GM04503 (cell line): ENCODE measurements at regions not wholly inside any gene's neighbourhood (a gene's known extent, or its start where the extent isn't known, plus 50 kb on each side); places are given as distances from the start of the nearest gene placed in this dataset.

Experiments
- DNase-seq: peaks from one replicate; pipeline ENCODE4 v3.0.0-alpha.2; 2012; ENCODE audit warnings: low read depth

DNA sequence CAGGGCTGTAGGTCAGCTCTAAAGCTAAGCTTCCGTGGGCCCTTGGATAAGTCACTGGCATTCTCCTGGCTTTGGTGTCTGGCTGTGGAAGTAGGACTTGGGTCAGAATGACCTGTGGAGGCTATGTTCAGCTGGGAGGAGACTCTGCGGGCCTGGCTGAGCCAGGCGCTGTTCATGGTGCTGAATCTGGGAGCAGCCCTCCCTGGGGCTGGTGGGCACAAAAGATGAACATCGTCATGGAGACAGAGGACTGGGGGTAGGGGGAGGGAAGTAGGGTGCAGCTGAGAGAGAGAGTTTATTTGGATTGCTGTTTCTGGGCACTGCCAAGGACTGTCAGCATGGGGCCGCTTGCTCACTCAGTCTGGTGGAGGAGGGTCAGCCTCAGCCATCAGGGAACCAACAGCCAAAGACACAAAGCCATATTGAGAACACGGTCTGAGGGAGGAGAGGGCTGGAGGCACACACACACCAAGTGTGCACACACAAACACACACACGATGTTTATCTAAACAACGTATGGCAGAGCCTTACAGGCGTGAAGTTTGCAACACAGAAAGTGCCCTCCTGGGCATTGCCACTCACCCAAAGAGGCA is 120.7 kb upstream of the LINGO1 start:
- DNase-seq: no peak

- no peak for DNase-seq
Measured at GRCh38 chr15:77749998-77750540, 117.4 kb upstream of the LINGO1 start.

GRCh38 chr15:77749236-77749997 is 116.7 kb upstream of the LINGO1 start:
- DNase-seq: no peak

DNA sequence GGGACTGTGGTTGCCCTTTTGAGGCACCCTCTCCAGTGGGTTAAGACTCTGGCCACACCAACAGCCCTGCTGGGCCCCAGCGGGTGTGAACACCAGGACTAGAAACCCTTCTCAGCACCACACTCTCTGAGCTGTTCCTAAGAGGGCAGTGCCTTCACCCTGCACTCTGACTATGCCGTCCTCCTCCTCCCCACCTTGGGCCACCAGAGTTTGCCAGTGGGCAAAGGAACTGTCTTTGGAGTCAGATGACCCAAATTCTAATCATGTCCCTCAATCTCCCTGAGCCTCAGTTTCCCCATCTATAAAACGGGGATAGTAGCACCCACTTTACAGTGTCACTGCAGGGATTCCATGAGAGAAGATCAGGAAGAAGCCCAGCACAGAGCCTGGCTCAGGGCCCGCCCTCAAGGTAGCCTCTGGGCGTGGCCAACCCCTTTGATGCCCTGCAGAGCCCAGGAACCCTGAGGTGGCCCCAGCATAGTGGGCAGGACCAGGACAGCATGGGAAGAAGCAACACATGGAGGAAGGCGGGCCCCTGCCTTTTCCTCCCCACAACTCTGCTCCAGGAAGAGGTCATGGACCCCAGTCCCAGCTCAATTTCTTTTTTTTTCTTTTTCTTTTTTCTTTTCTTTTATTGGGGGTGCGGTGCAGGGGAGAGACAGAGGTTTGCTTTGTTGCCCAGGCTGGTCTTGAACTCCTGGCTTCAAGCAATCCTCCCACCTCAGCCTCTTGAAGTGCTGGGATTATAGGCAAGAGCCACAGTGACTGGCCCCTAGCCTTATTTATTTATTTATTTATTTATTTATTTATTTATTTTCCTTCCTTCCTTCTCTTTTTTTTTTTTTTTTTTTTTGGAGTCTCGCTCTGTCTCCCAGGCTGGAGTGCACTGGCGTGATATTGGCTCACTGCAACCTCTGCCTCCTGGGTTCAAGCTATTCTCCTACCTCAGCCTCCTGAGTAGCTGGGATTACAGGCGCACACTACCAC is 115.7 kb upstream of the LINGO1 start:
- DNase-seq: no peak

DNA sequence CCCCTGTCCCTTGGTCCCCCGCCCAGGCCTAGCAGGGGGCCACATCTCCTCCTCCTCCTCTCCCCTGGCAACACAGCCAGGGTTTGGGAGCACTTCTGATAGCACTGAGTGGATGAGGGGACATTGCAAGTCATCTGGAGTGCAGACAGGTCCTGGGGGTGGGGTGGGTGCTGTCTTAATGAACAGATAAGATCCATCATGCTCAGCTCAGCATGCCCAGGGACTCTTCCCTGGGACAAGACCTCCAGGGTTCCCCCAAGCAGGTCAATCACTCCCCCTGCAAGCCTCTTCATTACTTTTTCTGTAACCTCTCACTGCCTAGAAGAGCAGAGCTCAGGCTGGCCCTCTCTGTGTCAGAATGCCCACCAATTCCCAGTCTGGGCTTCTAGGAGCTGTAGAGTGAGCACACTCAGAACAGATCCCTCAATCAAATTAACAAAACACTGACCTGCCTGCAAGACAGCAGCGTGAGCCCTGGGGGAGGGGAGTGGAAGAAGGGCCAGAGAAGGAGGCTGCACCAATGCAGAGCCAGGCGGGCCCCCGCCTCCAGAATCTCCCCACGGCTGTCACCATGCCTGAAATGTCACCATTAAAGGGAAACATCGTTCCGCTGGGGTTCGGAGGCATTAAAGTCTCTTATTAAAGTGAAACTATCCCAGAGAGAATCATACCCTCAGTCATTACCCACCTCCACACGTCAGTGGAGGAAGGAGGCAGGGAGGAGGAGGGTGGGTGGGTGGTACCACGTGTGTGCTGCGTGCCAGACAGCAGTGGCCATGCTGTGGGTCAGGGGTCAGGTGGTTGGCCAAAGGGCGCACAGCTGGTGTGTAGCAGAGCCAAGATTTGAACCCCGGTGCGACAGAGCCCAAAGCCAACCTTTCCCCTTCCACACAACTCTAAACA is 114.7 kb upstream of the LINGO1 start:
- DNase-seq: no peak

DNA sequence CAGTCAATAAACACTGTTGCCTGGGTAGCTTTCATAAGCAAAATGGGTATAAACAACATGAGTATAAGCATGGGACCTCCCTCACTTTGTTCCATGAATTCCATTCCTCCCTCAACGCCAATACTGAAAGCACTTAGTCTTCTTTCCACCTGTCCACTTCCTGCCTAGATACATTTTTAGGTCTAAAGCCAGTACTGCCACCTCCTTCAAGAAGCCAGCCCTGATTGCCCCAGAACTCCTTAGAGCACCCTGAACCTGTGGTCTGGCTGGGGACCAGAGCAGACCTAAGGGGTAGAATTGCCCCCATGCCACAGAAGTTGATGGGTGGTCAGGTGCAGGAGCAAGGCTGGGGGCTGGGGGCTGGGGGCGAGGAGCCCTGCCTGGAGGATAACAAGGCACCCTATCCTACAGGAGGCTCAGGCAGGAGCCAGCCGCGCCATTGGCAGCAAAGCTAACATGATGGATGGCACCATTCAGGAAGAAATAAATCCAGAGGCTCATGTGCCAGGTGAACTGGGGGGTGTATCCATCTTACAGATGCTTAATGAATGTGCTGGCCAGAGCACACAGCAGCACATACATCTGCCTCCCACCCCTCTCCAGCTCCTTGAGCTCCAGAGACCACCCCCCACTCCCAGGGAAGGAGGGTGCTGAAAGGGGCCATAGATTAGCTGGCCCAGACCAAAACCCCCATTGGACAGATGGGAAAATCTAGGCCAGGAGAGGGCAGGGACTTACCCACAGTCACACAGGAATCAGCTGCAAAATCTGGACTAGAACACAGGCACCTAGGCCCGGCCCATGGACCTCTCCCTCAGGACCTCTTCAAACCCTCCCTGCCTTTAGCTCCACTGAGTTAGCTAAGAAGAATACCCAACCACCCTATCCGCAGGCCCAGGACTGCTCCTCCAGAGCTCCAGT is 113.8 kb upstream of the LINGO1 start:
- no peak for DNase-seq

DNA sequence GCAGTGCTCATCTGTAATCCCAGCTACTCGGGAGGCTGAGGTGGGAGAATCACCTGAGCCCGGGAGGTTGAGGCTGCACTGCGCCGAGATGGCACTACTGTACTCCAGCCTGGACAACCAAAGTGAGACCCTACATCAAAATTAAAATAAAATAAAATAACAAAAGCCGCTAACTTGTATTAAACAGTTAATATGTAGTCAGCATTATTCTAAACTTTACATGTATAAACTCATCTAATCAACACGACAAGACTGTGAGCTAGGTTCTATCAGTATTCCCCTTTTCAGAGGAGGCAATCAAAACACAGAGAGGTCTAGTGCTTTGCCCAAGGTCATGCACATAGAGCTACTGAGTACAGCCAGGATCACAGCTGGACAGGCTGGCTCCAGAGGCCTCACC is 111.7 kb upstream of the LINGO1 start:
- no peak for DNase-seq

DNA sequence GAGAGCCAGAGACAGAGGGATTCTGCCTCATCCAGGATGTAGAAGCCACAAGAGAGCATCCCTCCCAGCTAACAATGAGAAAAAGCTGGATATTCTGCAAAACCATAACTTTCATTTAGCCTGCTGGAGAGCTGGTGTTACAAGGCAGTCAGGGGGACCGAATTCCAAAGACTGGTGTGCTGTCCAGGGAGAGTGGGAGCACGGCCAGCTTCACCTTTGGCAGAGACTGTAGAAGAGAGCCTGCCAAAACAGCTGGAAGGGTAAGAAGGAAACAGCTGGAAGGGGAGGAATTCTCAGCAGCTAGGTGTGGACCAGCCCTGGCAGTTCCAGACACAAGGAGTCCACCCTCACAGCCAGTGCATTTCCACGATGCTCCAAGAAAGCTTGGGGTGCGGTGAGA is 109.9 kb upstream of the LINGO1 start:
- no peak for DNase-seq

GRCh38 chr15:77742127-77742526 is 109.4 kb upstream of the LINGO1 start:
- no peak for DNase-seq

DNA sequence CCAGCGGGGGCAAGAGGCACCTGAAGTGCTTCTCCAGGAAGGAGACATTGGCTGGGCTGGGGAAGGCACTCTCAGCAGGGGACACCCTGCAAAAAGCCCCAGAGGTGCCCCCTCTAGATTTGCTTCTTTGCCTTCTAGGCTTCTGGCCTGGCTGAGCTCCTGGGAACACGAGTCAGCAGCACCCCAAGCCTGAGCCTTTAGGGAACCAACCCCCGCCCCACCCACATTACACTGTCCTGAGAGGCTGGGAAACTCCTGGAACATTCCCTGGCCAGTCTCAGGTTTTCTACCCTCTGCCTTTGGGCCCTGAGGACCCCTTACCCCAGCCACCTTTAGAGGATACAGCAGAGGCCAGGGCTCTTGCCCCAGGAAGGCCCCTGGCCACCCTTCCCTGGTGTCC is 108.4 kb upstream of the LINGO1 start:
- no peak for DNase-seq

- no peak for DNase-seq
Measured at GRCh38 chr15:77739591-77740378, 107.1 kb upstream of the LINGO1 start.

GRCh38 chr15:77738441-77739302 is 106.0 kb upstream of the LINGO1 start:
- DNase-seq: no peak

DNA sequence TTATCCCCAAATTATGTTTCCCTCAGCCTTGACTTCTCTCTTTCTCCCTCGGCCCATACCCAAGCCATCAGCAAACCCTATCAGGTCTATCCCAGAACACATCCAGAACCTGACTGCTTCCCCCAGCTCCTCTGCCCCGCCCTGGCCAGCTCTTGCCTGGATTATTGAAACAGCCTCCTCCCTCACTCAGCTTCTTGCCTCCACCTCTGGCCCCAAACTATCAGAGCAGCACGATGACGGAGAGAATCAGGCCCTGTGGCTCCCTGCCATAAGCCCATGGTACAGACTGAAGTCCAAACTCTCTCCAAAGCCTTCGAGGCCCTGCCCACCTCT is 105.3 kb upstream of the LINGO1 start:
- no peak for DNase-seq

DNA sequence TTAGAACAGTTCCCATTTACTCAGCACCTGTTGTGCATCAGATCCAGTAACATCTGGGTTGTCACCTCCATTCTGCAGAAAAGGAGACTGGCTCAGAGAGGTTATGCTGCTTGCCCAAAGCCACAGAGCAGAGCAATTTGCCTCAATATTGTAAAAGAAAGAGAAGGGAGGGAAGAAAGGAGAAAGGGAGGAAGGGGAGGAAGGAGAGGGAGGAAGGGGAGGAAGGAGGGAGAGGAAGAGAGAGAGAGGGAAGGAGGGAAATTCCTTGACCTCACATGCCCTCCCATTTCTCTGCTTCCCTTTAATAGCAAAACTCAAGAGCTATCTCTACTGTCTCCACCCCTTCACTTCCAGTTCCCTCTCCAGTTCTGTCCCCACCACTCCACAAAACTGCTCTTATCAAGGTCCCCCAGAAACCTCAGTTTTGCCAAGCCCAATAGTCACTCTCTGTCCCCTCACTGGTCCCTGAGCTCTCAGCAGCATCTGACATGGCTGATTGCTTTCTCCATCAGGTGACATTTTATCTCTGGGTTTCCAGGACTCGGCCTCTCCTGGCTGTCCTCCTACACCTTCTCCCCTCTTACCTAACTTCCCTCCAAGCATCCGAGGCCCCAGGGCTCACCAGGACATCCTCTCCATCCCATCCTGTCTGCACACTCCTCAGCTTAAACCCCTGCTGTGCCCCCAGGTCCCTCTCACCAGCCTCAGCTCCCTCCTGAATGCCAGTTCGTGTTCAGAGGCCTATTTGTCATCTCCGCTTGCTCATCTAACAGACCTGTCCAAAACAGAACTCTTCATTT is 104.7 kb upstream of the LINGO1 start:
- DNase-seq: no peak

- no peak for DNase-seq
Measured at GRCh38 chr15:77734306-77734705, 101.6 kb upstream of the LINGO1 start.

DNA sequence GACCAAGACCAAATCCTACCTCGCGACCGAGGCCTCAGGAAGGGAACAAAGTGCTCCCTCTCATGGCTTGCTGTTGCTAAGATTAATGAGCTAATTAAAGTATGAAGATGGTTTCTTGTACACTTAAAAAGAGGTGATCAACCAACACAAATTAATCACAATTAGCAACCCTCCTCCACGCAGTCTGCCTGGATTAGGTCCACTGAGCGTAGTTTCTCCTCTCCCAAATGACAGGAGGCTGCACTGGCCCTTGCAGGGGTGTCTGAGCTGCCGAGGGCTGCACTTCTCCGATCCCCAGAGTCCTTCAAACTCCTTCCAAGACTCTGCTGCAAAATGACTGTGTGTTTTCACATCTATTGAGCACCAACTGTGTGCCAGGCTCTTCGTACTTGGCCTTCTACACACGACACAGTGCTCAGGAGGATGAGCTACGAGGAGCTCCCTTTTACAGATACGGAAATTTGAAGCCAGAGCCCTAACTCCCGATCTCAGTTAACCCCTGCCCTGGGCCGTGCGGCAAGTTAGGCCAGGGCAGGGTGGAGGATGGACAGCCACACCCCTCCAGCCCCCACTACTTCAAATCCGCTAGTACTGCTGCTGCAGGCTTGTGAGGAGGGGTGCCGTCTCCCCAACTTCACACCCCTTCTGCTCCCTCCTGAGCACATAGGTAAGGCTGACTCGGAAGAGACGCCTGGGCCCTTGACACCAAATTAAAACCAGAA is 101.0 kb upstream of the LINGO1 start:
- DNase-seq: no peak
